Astrocyte (in vitro differentiated cells and primary cell): ENCODE measurements at regions not wholly inside any gene's neighbourhood (a gene's known extent, or its start where the extent isn't known, plus 50 kb on each side); places are given as distances from the start of the nearest gene placed in this dataset.

Experiments used
- DNase-seq: peaks from one replicate; pipeline ENCODE4 v3.0.0-alpha.2; 2010; ENCODE audit warnings: low read depth
- FAIRE-seq: peaks from 2 replicates; lab custom pipeline; 2011; peaks lifted over from hg19 to GRCh38; lab: Jason Lieb, UNC
- H2AFZ ChIP-seq: 2 replicates; pipeline ENCODE4 v1.6.0; 2012; ENCODE audit warnings: low read depth, low read length, inconsistent platforms
- H3K27ac ChIP-seq: 2 replicates; pipeline ENCODE4 v1.5.1; 2011; ENCODE audit warnings: low read depth, low read length, inconsistent platforms
- H3K27me3 ChIP-seq: 2 replicates; pipeline ENCODE4 v1.6.0; 2011; ENCODE audit warnings: low read length, inconsistent platforms; ENCODE audit not compliant: insufficient read depth
- H3K36me3 ChIP-seq: 2 replicates; pipeline ENCODE4 v1.5.1; 2011; ENCODE audit warnings: low read length, inconsistent platforms; ENCODE audit not compliant: insufficient read depth
- H3K4me1 ChIP-seq: 2 replicates; pipeline ENCODE4 v1.5.1; 2011; ENCODE audit warnings: low read length, inconsistent platforms; ENCODE audit not compliant: insufficient read depth
- H3K4me2 ChIP-seq: 2 replicates; pipeline ENCODE4 v1.6.0; 2012; ENCODE audit warnings: low read length, inconsistent platforms
- H3K4me3 ChIP-seq: 2 replicates; pipeline ENCODE4 v1.5.1; 2011; ENCODE audit warnings: low read depth, mild to moderate bottlenecking, low read length, inconsistent platforms; ENCODE audit not compliant: insufficient read depth
- H3K79me2 ChIP-seq: 2 replicates; pipeline ENCODE4 v1.6.0; 2012; ENCODE audit warnings: mild to moderate bottlenecking, low read length, inconsistent platforms; ENCODE audit not compliant: insufficient read depth
- H3K9ac ChIP-seq: 2 replicates; pipeline ENCODE4 v1.6.0; 2012; ENCODE audit warnings: mild to moderate bottlenecking, low read length, inconsistent platforms
- H3K9me3 ChIP-seq: 2 replicates; pipeline ENCODE4 v1.5.1; 2012; ENCODE audit warnings: low read depth, mild to moderate bottlenecking, low read length, inconsistent platforms; ENCODE audit not compliant: insufficient read depth
- H4K20me1 ChIP-seq: 2 replicates; pipeline ENCODE4 v1.6.0; 2012; ENCODE audit warnings: low read length, inconsistent platforms; ENCODE audit not compliant: insufficient read depth
- H3K27ac Mint-ChIP-seq: one replicate; pipeline ENCODE4 v1.8.0; 2021; ENCODE audit warnings: mild to moderate bottlenecking, mixed read lengths; ENCODE audit not compliant: unreplicated experiment
- H3K27me3 Mint-ChIP-seq: one replicate; pipeline ENCODE4 v1.8.0; 2021; ENCODE audit warnings: low read depth, mixed read lengths; ENCODE audit not compliant: unreplicated experiment
- H3K36me3 Mint-ChIP-seq: one replicate; pipeline ENCODE4 v1.8.0; 2021; ENCODE audit warnings: low read depth, mixed read lengths; ENCODE audit not compliant: unreplicated experiment
- H3K4me1 Mint-ChIP-seq: one replicate; pipeline ENCODE4 v1.8.0; 2021; ENCODE audit warnings: low read depth, mixed read lengths; ENCODE audit not compliant: unreplicated experiment
- H3K4me3 Mint-ChIP-seq: one replicate; pipeline ENCODE4 v1.8.0; 2021; ENCODE audit warnings: mild to moderate bottlenecking, moderate library complexity, mixed read lengths; ENCODE audit not compliant: unreplicated experiment
- H3K9me3 Mint-ChIP-seq: one replicate; pipeline ENCODE4 v1.8.0; 2021; ENCODE audit warnings: mild to moderate bottlenecking, mixed read lengths; ENCODE audit not compliant: unreplicated experiment
- CTCF ChIP-seq: IDR thresholded peaks from 2 replicates; pipeline ENCODE4 v1.5.1; 2011; ENCODE audit warnings: low read depth, mild to moderate bottlenecking, inconsistent platforms, low read length, moderate library complexity; ENCODE audit not compliant: insufficient read depth
- EZH2 ChIP-seq: IDR thresholded peaks from 2 replicates; pipeline ENCODE4 v1.6.1; 2012; ENCODE audit warnings: mild to moderate bottlenecking, low read length, inconsistent platforms; ENCODE audit not compliant: insufficient read depth

GRCh38 chr12:46526233-46526632, 153.7 kb upstream of the SLC38A2 start:
- no peaks in the 10 kb centered on the region for H3K79me2 ChIP-seq
- no peak overlapping the region for H3K9ac ChIP-seq
- H3K4me1 ChIP-seq, result peaks cover 28% of the 10 kb centered on the region
- H3K27ac Mint-ChIP-seq, result no peak overlapping the region
- no peaks in the 10 kb centered on the region for H3K36me3 ChIP-seq
- no peaks in the 10 kb centered on the region for H3K36me3 Mint-ChIP-seq
- FAIRE-seq, result no peak
- no peak overlapping the region for H3K4me3 ChIP-seq
- H4K20me1 ChIP-seq, result no peaks in the 10 kb centered on the region
- H3K4me1 Mint-ChIP-seq, result peaks cover 27% of the 10 kb centered on the region
- H3K4me2 ChIP-seq, result no peak overlapping the region
- peaks cover 3% of the 10 kb centered on the region for H3K9me3 Mint-ChIP-seq
- H3K9me3 ChIP-seq, result peaks cover 2% of the 10 kb centered on the region
- H3K4me3 Mint-ChIP-seq, result no peak overlapping the region
- DNase-seq, result no peak
- no peaks in the 10 kb centered on the region for H3K27me3 Mint-ChIP-seq
- H3K27me3 ChIP-seq, result no peaks in the 10 kb centered on the region
- H2AFZ ChIP-seq, result no peak overlapping the region
- no peak for TF ChIP-seq CTCF
- TF ChIP-seq EZH2, result no peak
- H3K27ac ChIP-seq, result no peak overlapping the region

- peak overlapping the region; percentile 79 for H3K4me2 ChIP-seq
These were observed 152.2 kb upstream of the SLC38A2 start for GRCh38 chr12:46524778-46525177.

More at GRCh38 chr12:46524778-46525177, 152.2 kb upstream of the SLC38A2 start:
- peak overlapping the region; percentile 71 for H3K9ac ChIP-seq
- no peaks in the 10 kb centered on the region for H4K20me1 ChIP-seq
- peak overlapping the region; percentile 30 for H2AFZ ChIP-seq
- H3K4me1 Mint-ChIP-seq, result peaks cover 27% of the 10 kb centered on the region
- H3K27ac Mint-ChIP-seq, result peak overlapping the region; percentile 90
- H3K27me3 Mint-ChIP-seq, result no peaks in the 10 kb centered on the region
- TF ChIP-seq EZH2 (no peak), CTCF (no peak)
- H3K4me1 ChIP-seq, result peaks cover 28% of the 10 kb centered on the region
- H3K9me3 ChIP-seq, result no peaks in the 10 kb centered on the region
- no peaks in the 10 kb centered on the region for H3K36me3 ChIP-seq
- peak overlapping the region; percentile 55 for H3K4me3 Mint-ChIP-seq
- peak overlapping the region; percentile 93 for H3K27ac ChIP-seq
- peak; percentile 69 for DNase-seq
- no peaks in the 10 kb centered on the region for H3K27me3 ChIP-seq
- no peak overlapping the region for H3K4me3 ChIP-seq
- no peaks in the 10 kb centered on the region for H3K79me2 ChIP-seq
- no peaks in the 10 kb centered on the region for H3K9me3 Mint-ChIP-seq
- peak; percentile 72 for FAIRE-seq
- H3K36me3 Mint-ChIP-seq, result no peaks in the 10 kb centered on the region
